ENCODE measurements at regions not wholly inside any gene's neighbourhood (a gene's known extent, or its start where the extent isn't known, plus 50 kb on each side); places are given as distances from the start of the nearest gene placed in this dataset.

- TF ChIP-seq CTCF (IDR thresholded peaks at IDR 0.05; ENCODE audit: low read length), result no peak
- TF ChIP-seq EZH2 (IDR thresholded peaks at IDR 0.05; ENCODE audit: borderline replicate concordance, low read length), result no peak
Measured at GRCh38 chr22:26830837-26831236, 173.4 kb downstream of the MIAT start.

All from OCI-LY1 (cell line).